RWPE1 (cell line): ENCODE measurements at regions not wholly inside any gene's neighbourhood (a gene's known extent, or its start where the extent isn't known, plus 50 kb on each side); places are given as distances from the start of the nearest gene placed in this dataset.

Experiments
- CTCF ChIA-PET: fragments of 350-600 bp; sonication (Branson Sonifier 250); formaldehyde crosslinking; extraction: SDS; loops from one replicate; lab custom pipeline; 2021; lab: Yijun Ruan, JAX
- POLR2A ChIA-PET: fragments of 400-600 bp; formaldehyde crosslinking; extraction: SDS; loops from one replicate; lab custom pipeline; 2020; ENCODE audit warnings: antibody characterized with exemption; ENCODE audit not compliant: low non-redundant PET; lab: Yijun Ruan, JAX
- DNase-seq: peaks from one replicate; pipeline ENCODE4 v3.0.0; 2012; ENCODE audit warnings: low spot score
- H3K27ac ChIP-seq: fragments of 450-650 bp; 2 replicates; pipeline ENCODE4 v1.5.1; 2017
- CTCF ChIP-seq: fragments of 450-650 bp; conservative IDR thresholded peaks from 2 replicates; pipeline ENCODE4 v1.5.1; 2017; ENCODE audit warnings: low read depth, mild to moderate bottlenecking

DNA sequence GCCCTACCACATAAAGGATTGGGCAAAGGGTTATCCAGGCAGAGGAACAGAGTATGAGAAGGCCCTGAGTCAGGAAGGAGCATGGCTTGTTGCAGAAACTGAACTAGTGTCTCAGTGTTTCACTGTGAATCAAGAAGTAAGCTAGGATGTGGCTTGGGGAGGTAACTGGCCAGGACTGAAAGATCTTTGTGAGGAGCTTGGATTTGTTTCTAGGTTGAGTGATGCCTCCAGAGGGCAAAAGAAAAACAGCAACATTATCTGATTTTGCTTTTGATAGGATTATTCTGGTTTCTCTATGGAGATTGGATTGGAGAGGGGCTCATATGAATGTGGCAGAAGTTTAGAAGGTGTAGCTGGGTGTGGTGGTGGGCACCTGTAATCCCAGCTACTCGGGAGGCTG is 137.9 kb upstream of the HDAC9 start:
- H3K27ac ChIP-seq = no peak overlapping the region
- peak; percentile 26 for TF ChIP-seq CTCF
- ChIA-PET CTCF (interaction anchor here (0.6 to 0.9 kb wide), 4 partner anchors 216 to 1115 kb away, joined by 3 to 5 read pairs (median 4); no protein-coding TSS in a partner anchor), POLR2A (no interaction called here)
- peak; percentile 24 for DNase-seq

GRCh38 chr7:18361756-18362155 is 133.8 kb upstream of the HDAC9 start:
- TF ChIP-seq CTCF = no peak
- CTCF ChIA-PET = interaction anchor here (0.6 kb wide), 2 partner anchors 317 to 1811 kb away, joined by 3 to 6 read pairs; no protein-coding TSS in a partner anchor
- peak; percentile 5 for DNase-seq
- POLR2A ChIA-PET = no interaction called here
- no peak overlapping the region for H3K27ac ChIP-seq

- CTCF ChIA-PET = no interaction called here
- POLR2A ChIA-PET = no interaction called here
- DNase-seq = no peak
- no peak for TF ChIP-seq CTCF
- H3K27ac ChIP-seq = no peak overlapping the region
These were observed 131.7 kb upstream of the HDAC9 start for GRCh38 chr7:18363751-18364380.

DNA sequence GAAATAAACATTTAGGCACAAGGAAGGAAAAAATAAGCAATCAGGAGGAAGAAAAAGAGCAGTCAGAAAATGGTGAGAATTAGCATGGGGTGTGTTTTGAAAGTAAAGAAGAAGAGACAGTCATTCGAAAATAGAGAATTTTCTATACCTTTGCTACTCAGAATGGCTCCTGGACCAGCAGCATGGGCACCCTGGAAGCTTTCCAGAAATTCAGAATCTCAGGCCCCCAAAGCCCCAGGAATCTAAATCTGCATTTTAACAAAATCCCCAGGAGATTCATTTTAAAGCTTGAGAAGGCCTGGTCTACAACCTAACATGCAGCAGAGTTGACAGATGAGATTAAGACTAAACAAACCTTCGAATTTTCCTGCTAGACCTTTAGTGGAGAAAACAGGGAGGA is 131.2 kb upstream of the HDAC9 start:
- no peak overlapping the region for H3K27ac ChIP-seq

GRCh38 chr7:18366394-18366793 is 129.2 kb upstream of the HDAC9 start:
- no peak for TF ChIP-seq CTCF
- ChIA-PET POLR2A (no interaction called here), CTCF (interaction anchor here (0.6 to 0.7 kb wide), 2 partner anchors 61 to 570 kb away, joined by 3 read pairs; no protein-coding TSS in a partner anchor)
- no peak for DNase-seq
- no peak overlapping the region for H3K27ac ChIP-seq

More for the DNA sequence above, 131.2 kb upstream of the HDAC9 start:
- TF ChIP-seq CTCF = no peak
- no peak for DNase-seq
- ChIA-PET POLR2A (no interaction called here), CTCF (interaction anchor here (0.6 to 1.2 kb wide), 2 partner anchors 12 to 208 kb away, joined by 4 to 5 read pairs; no protein-coding TSS in a partner anchor)

GRCh38 chr7:18369011-18369410 is 126.5 kb upstream of the HDAC9 start:
- no peak for DNase-seq
- CTCF ChIA-PET = no interaction called here

More at GRCh38 chr7:18369011-18369410, 126.5 kb upstream of the HDAC9 start:
- H3K27ac ChIP-seq = no peak overlapping the region
- POLR2A ChIA-PET = no interaction called here
- TF ChIP-seq CTCF = no peak
